Thyroid gland (tissue), 4 donors: ENCODE measurements at regions not wholly inside any gene's neighbourhood (a gene's known extent, or its start where the extent isn't known, plus 50 kb on each side); places are given as distances from the start of the nearest gene placed in this dataset.

Experiments used
- POLR2A ChIP-seq, 2 donors: fragments of 450-650 bp; IDR thresholded peaks; one replicate each; pipeline ENCODE4 v1.6.1; 2017; ENCODE audit warnings: antibody characterized with exemption in 2 of 2, mild to moderate bottlenecking in 2 of 2, moderate library complexity in 1 of 2
- TF ChIP-seq, protein P1 (sequence below), 6 experiments: fragments of 200-600 bp in 3 of 6; fragments of 450-650 bp in 3 of 6; sonication (generic) in 3 of 6; IDR thresholded peaks; one replicate each; pipeline ENCODE4 v1.5.1; 2016 to 2019; ENCODE audit warnings: antibody characterized with exemption in 6 of 6, mild to moderate bottlenecking in 2 of 6, inconsistent platforms in 1 of 6, moderate library complexity in 1 of 6

DNA sequence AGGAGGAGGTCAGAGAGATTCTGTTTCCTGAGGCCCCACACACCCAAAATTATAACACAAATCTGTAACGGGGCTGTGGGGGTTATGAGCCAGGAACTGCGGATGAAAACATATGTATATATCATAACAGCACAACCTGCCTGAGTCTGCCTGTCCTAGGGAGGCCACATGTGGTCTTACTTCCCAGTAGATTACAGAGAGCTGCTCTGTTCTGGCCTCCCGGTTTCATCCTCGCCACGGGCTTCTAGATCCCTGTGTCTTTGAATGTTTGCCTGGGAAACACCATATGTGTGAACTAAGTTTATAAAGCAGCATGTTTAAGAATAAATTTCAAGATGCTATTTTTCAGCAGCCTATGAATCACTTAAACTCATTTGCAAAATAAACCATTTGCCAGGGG lies 124.0 kb downstream of the TMEM200C start:
- no peak for TF ChIP-seq POLR2A (IDR thresholded peaks at IDR 0.05)
- TF ChIP-seq, protein P1, sequence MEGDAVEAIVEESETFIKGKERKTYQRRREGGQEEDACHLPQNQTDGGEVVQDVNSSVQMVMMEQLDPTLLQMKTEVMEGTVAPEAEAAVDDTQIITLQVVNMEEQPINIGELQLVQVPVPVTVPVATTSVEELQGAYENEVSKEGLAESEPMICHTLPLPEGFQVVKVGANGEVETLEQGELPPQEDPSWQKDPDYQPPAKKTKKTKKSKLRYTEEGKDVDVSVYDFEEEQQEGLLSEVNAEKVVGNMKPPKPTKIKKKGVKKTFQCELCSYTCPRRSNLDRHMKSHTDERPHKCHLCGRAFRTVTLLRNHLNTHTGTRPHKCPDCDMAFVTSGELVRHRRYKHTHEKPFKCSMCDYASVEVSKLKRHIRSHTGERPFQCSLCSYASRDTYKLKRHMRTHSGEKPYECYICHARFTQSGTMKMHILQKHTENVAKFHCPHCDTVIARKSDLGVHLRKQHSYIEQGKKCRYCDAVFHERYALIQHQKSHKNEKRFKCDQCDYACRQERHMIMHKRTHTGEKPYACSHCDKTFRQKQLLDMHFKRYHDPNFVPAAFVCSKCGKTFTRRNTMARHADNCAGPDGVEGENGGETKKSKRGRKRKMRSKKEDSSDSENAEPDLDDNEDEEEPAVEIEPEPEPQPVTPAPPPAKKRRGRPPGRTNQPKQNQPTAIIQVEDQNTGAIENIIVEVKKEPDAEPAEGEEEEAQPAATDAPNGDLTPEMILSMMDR (IDR thresholded peaks at IDR 0.05), result no peak
